ENCODE measurements at regions not wholly inside any gene's neighbourhood (a gene's known extent, or its start where the extent isn't known, plus 50 kb on each side); places are given as distances from the start of the nearest gene placed in this dataset.

GRCh38 chr15:57819646-57820045, 113.1 kb downstream of the POLR2M start (continued):
- TF ChIP-seq ATF2 (IDR thresholded peaks at IDR 0.05; ENCODE audit: low read length) (no peak), SP4 (IDR thresholded peaks at IDR 0.05; ENCODE audit: low read length) (no peak), POLR2AphosphoS5 (IDR thresholded peaks at IDR 0.05; ENCODE audit: low read depth, low read length) (no peak), CREB1 (IDR thresholded peaks at IDR 0.05) (no peak), EGR1 (IDR thresholded peaks at IDR 0.05; ENCODE audit: borderline replicate concordance, low read depth, low read length) (no peak), KDM4A (IDR thresholded peaks at IDR 0.05; ENCODE audit: low read depth, low read length, severe bottlenecking) (no peak)

All from H1 (cell line).